ENCODE measurements at regions not wholly inside any gene's neighbourhood (a gene's known extent, or its start where the extent isn't known, plus 50 kb on each side); places are given as distances from the start of the nearest gene placed in this dataset.

DNA sequence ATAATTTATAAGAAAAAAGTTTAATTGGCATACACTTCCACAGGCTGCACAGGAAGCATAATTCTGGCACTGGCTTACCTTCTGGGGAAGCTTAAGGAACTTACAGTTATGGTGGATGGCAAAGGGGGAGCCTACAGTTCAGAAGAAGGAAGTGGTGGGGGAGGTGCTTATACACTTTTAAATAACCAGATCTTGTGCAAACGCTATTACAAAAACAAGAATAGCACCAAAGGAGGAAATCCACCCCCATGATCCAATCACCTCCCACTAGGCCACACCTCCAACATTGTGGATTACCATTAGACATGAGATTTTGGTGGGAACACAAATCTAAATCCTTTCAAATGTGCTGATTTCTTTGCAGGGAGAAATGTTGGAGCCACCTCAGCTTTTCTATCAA lies 287.7 kb downstream of the CPXCR1 start:
- TF ChIP-seq CTCF (IDR thresholded peaks at IDR 0.05), result no peak
- TF ChIP-seq EP300 (IDR thresholded peaks at IDR 0.05), result no peak
- no peak for TF ChIP-seq POLR2A (IDR thresholded peaks at IDR 0.05)
